GM12878 (cell line): ENCODE measurements at regions not wholly inside any gene's neighbourhood (a gene's known extent, or its start where the extent isn't known, plus 50 kb on each side); places are given as distances from the start of the nearest gene placed in this dataset.

Experiments used
- ATAC-seq: fragments of 200-7000 bp; cut with Tn5 transposase; 3 replicates; pipeline ENCODE4 v1.9.1; 2020; ENCODE audit warnings: mild to moderate bottlenecking, moderate library complexity
- BruUV-seq: library from RNA; stranded (reverse); fragments of 400-500 nt; replicated peaks from 2 replicates; lab custom pipeline; 2021; lab: Mats Ljungman, UMichigan
- CTCF ChIA-PET: fragments of 300-600 bp; sonication (Branson Sonifier 250); formaldehyde crosslinking; extraction: SDS; loops from one replicate; lab custom pipeline; 2021; ENCODE audit warnings: inconsistent platforms; lab: Yijun Ruan, JAX
- POLR2A ChIA-PET: fragments of 350-600 bp; formaldehyde crosslinking; extraction: SDS; loops from one replicate; lab custom pipeline; 2021; ENCODE audit warnings: inconsistent platforms; lab: Charles Lee
- RAD21 ChIA-PET: fragments of 300-600 bp; sonication (Branson Sonifier 250); formaldehyde crosslinking; loops from one replicate; lab custom pipeline; 2023; ENCODE audit warnings: antibody characterized with exemption; ENCODE audit not compliant: unreplicated experiment; lab: Charles Lee
- SMC1A ChIA-PET: fragments of 300-600 bp; sonication (Branson Sonifier 250); formaldehyde crosslinking; loops from one replicate; lab custom pipeline; 2023; ENCODE audit not compliant: unreplicated experiment, uncharacterized antibody; lab: Charles Lee
- DNase-seq: peaks from one replicate; pipeline ENCODE4 v3.0.0-alpha.2; 2011; ENCODE audit warnings: low read depth, low spot score
- FAIRE-seq: peaks from 3 replicates; lab custom pipeline; 2011; peaks lifted over from hg19 to GRCh38; lab: Jason Lieb, UNC
- H2AFZ ChIP-seq: 2 replicates; pipeline ENCODE4 v1.6.0; 2011; ENCODE audit warnings: low read depth, low read length, control low read depth; ENCODE audit not compliant: control insufficient read depth
- H3K27ac ChIP-seq: 2 replicates; pipeline ENCODE4 v1.5.1; 2011; ENCODE audit warnings: control low read depth; ENCODE audit not compliant: control insufficient read depth, insufficient read depth
- H3K27me3 ChIP-seq, 2 experiments: replicated peaks in 1 of 2; 2 replicates each; pipeline versions ENCODE4 v1.6.0 to v1.6.1; 2011; ENCODE audit warnings: low read length in 1 of 2; ENCODE audit not compliant: control insufficient read depth in 2 of 2, insufficient read depth in 2 of 2
- H3K36me3 ChIP-seq, 2 experiments: 2 replicates each; pipeline ENCODE4 v1.5.1; 2011; ENCODE audit warnings: low read length in 1 of 2; ENCODE audit not compliant: control insufficient read depth in 2 of 2, insufficient read depth in 2 of 2
- H3K4me1 ChIP-seq: 2 replicates; pipeline ENCODE4 v1.6.1; 2011; ENCODE audit warnings: mild to moderate bottlenecking, low read length, moderate library complexity, mixed read lengths; ENCODE audit not compliant: control insufficient read depth, insufficient read depth
- H3K4me2 ChIP-seq: 2 replicates; pipeline ENCODE4 v1.6.0; 2011; ENCODE audit warnings: control low read depth; ENCODE audit not compliant: control insufficient read depth, insufficient read depth
- H3K4me3 ChIP-seq: fragments of 200-600 bp; sonication (generic); 2 replicates; pipeline ENCODE4 v1.5.1; 2016
- H3K79me2 ChIP-seq: 2 replicates; pipeline ENCODE4 v1.6.0; 2011; ENCODE audit warnings: low read length; ENCODE audit not compliant: control insufficient read depth, insufficient read depth
- H3K9ac ChIP-seq: 2 replicates; pipeline ENCODE4 v1.8.0; 2011; ENCODE audit warnings: low read length, control low read depth, mixed read lengths; ENCODE audit not compliant: control insufficient read depth, insufficient read depth
- H3K9me3 ChIP-seq: replicated peaks from 3 replicates; pipeline ENCODE4 v1.5.1; 2011; ENCODE audit warnings: mild to moderate bottlenecking, low read length; ENCODE audit not compliant: control insufficient read depth, insufficient read depth
- H4K20me1 ChIP-seq: 2 replicates; pipeline ENCODE4 v1.6.0; 2011; ENCODE audit not compliant: control insufficient read depth, insufficient read depth
- DPF2 ChIP-seq: fragments of 450-650 bp; IDR thresholded peaks from 2 replicates; pipeline ENCODE4 v1.6.1; 2017; ENCODE audit warnings: mild to moderate bottlenecking
- EP300 ChIP-seq, 2 experiments: fragments of 150-350 bp in 1 of 2; IDR thresholded peaks; 2 replicates each; pipeline ENCODE4 v1.6.1; 2011 to 2012; ENCODE audit warnings: low read depth in 2 of 2, low read length in 2 of 2, borderline replicate concordance in 1 of 2, improper control_type of control experiment in 1 of 2, inconsistent platforms in 1 of 2; ENCODE audit not compliant: control insufficient read depth in 1 of 2
- GABPA ChIP-seq: IDR thresholded peaks from 2 replicates; pipeline ENCODE4 v1.6.1; 2014; ENCODE audit warnings: antibody characterized with exemption, low read depth, mild to moderate bottlenecking, inconsistent platforms
- GATAD2B ChIP-seq: fragments of 450-650 bp; conservative IDR thresholded peaks from 2 replicates; pipeline ENCODE4 v1.6.1; 2017; ENCODE audit warnings: low read depth, mild to moderate bottlenecking, moderate library complexity
- HCFC1 ChIP-seq: fragments of 150-350 bp; IDR thresholded peaks from 2 replicates; pipeline ENCODE4 v1.6.1; 2014; ENCODE audit warnings: low read length
- MEF2B ChIP-seq: fragments of 450-650 bp; IDR thresholded peaks from 2 replicates; pipeline ENCODE4 v1.6.1; 2018; ENCODE audit warnings: mild to moderate bottlenecking, moderate library complexity; ENCODE audit not compliant: partially characterized antibody, poor library complexity, severe bottlenecking
- NFIC ChIP-seq: IDR thresholded peaks from 2 replicates; pipeline ENCODE4 v1.6.1; 2012; ENCODE audit warnings: low read depth, mild to moderate bottlenecking, inconsistent platforms, low read length, moderate library complexity
- NR2C1 ChIP-seq: fragments of 450-650 bp; IDR thresholded peaks from 2 replicates; pipeline ENCODE4 v1.6.1; 2017; ENCODE audit warnings: antibody characterized with exemption, mild to moderate bottlenecking, moderate library complexity
- POLR2A ChIP-seq: IDR thresholded peaks from 2 replicates; pipeline ENCODE4 v1.6.1; 2011; ENCODE audit warnings: low read depth, mild to moderate bottlenecking, low read length
- RAD21 ChIP-seq: IDR thresholded peaks from 2 replicates; pipeline ENCODE4 v1.6.1; 2011; ENCODE audit warnings: mild to moderate bottlenecking, low read depth, low read length, moderate library complexity; ENCODE audit not compliant: insufficient read depth
- in situ Hi-C: fragments of 300-500 bp; cut with MboI; formaldehyde crosslinking; loops from 9 replicates; pipeline ENCODE4 v1.14.3; 2018; ENCODE audit warnings: mixed read lengths
- intact Hi-C: fragments of 100-400 bp; cut with micrococcal nuclease; formaldehyde crosslinking; loops from one replicate; pipeline ENCODE4 v1.14.2; 2022; ENCODE audit not compliant: unreplicated experiment
- TF ChIP-seq, protein P1 (sequence below): fragments of 450-650 bp; IDR thresholded peaks from 2 replicates; pipeline ENCODE4 v1.6.1; 2017; ENCODE audit warnings: mild to moderate bottlenecking, moderate library complexity

DNA sequence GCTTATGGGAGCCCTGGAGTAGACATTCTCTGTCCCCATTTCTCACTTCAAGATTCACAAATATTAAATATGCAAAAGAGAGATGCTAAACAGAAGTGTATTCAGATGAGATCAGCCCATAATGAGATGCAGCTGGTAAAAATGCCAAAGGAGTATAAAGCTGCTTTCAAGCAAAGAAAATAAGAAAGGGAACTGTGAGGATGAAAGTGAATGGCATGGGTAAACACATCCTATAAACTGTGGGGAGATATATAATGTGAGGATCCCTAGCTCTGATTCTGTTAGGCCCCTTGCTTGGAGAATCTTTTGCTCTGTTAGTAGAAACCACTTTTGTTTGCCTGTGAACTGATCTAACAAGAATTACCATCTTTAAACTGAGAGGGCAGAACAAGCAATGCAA is 396.6 kb downstream of the SOX2 start:
- Histone ChIP-seq H3K36me3 (no peaks in the 10 kb centered on the region), H4K20me1 (no peaks in the 10 kb centered on the region), H3K27ac (no peak overlapping the region), H3K4me3 (no peak overlapping the region), H3K9ac (no peak overlapping the region), H3K27me3 (no peaks in the 10 kb centered on the region), H3K4me1 (no peaks in the 10 kb centered on the region), H3K9me3 (no peaks in the 10 kb centered on the region), H3K79me2 (no peaks in the 10 kb centered on the region)
- ChIA-PET RAD21 (no interaction called here), SMC1A (no interaction called here), POLR2A (no interaction called here)
- BruUV-seq: no TSS peak
- DNase-seq: no peak
- no peak for ATAC-seq
- in situ Hi-C loops: no loop called here
- TF ChIP-seq POLR2A (no peak), MEF2B (no peak), NR2C1 (no peak), NFIC (no peak), GATAD2B (no peak), EP300 (IDR thresholded peaks at IDR 0.05; ENCODE audit: borderline replicate concordance in 1 of 2, control insufficient read depth in 1 of 2, low read depth in 2 of 2, low read length in 2 of 2) (no peak), DPF2 (no peak), RAD21 (no peak), HCFC1 (no peak), GABPA (no peak)
- TF ChIP-seq, protein P1, sequence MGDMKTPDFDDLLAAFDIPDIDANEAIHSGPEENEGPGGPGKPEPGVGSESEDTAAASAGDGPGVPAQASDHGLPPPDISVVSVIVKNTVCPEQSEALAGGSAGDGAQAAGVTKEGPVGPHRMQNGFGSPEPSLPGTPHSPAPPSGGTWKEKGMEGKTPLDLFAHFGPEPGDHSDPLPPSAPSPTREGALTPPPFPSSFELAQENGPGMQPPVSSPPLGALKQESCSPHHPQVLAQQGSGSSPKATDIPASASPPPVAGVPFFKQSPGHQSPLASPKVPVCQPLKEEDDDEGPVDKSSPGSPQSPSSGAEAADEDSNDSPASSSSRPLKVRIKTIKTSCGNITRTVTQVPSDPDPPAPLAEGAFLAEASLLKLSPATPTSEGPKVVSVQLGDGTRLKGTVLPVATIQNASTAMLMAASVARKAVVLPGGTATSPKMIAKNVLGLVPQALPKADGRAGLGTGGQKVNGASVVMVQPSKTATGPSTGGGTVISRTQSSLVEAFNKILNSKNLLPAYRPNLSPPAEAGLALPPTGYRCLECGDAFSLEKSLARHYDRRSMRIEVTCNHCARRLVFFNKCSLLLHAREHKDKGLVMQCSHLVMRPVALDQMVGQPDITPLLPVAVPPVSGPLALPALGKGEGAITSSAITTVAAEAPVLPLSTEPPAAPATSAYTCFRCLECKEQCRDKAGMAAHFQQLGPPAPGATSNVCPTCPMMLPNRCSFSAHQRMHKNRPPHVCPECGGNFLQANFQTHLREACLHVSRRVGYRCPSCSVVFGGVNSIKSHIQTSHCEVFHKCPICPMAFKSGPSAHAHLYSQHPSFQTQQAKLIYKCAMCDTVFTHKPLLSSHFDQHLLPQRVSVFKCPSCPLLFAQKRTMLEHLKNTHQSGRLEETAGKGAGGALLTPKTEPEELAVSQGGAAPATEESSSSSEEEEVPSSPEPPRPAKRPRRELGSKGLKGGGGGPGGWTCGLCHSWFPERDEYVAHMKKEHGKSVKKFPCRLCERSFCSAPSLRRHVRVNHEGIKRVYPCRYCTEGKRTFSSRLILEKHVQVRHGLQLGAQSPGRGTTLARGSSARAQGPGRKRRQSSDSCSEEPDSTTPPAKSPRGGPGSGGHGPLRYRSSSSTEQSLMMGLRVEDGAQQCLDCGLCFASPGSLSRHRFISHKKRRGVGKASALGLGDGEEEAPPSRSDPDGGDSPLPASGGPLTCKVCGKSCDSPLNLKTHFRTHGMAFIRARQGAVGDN: no peak
- TF ChIP-seq, all 136 proteins: peak for 0
- intact Hi-C loops: no loop called here
- FAIRE-seq: no peak
- CTCF ChIA-PET: interaction anchor here (0.9 kb wide), 1 partner anchor 12 kb away, joined by 3 read pairs; no protein-coding TSS in a partner anchor
- no peak overlapping the region for H3K4me2 ChIP-seq
- no peak overlapping the region for H2AFZ ChIP-seq
